WTC11 (cell line): ENCODE measurements at regions not wholly inside any gene's neighbourhood (a gene's known extent, or its start where the extent isn't known, plus 50 kb on each side); places are given as distances from the start of the nearest gene placed in this dataset.

Experiments used
- CBFB ChIP-seq: sonication (generic); formaldehyde crosslinking; IDR thresholded peaks from 2 replicates; pipeline ENCODE4 v1.8.1; 2022; ENCODE audit warnings: mild to moderate bottlenecking, low read depth, missing genetic modification reagents
- CTCF ChIP-seq: fragments of 200-600 bp; IDR thresholded peaks from 2 replicates; pipeline ENCODE4 v1.8.0; 2022; ENCODE audit warnings: antibody characterized with exemption
- FOXK1 ChIP-seq: sonication (generic); formaldehyde crosslinking; IDR thresholded peaks from 2 replicates; pipeline ENCODE4 v1.8.0; 2022; ENCODE audit warnings: mild to moderate bottlenecking, moderate library complexity, missing genetic modification reagents
- MAX ChIP-seq: sonication (generic); formaldehyde crosslinking; IDR thresholded peaks from 2 replicates; pipeline ENCODE4 v1.8.0; 2022; ENCODE audit warnings: mild to moderate bottlenecking, missing genetic modification reagents
- NR3C1 ChIP-seq: sonication (generic); formaldehyde crosslinking; conservative IDR thresholded peaks from 2 replicates; pipeline ENCODE4 v1.8.1; 2023; ENCODE audit warnings: low read depth, mild to moderate bottlenecking, missing genetic modification reagents
- SMAD3 ChIP-seq: sonication (generic); formaldehyde crosslinking; IDR thresholded peaks from 2 replicates; pipeline ENCODE4 v1.8.0; 2022; ENCODE audit warnings: missing genetic modification reagents, mild to moderate bottlenecking, borderline replicate concordance
- TEAD1 ChIP-seq: sonication (generic); formaldehyde crosslinking; IDR thresholded peaks from 2 replicates; pipeline ENCODE4 v1.8.0; 2022; ENCODE audit warnings: mild to moderate bottlenecking, missing genetic modification reagents

- TF ChIP-seq CTCF (no peak), TEAD1 (no peak), NR3C1 (no peak), FOXK1 (CRISPR knock-in tag) (no peak), CBFB (no peak), SMAD3 (CRISPR knock-in tag) (no peak), MAX (no peak)
Measured at GRCh38 chr5:71923755-71924154, 183.5 kb upstream of the MAP1B start.
